HG02870 (cell line): ENCODE measurements at regions not wholly inside any gene's neighbourhood (a gene's known extent, or its start where the extent isn't known, plus 50 kb on each side); places are given as distances from the start of the nearest gene placed in this dataset.
"Not testable (repeated sequence)": the region's sequence is repeated elsewhere in the genome, so short reads cannot be mapped to it uniquely, and the experiment has no call there.

Experiments
- ATAC-seq: cut with Tn5 transposase; IDR thresholded peaks from one replicate; pipeline ENCODE4 v1.9.1; 2021; ENCODE audit warnings: mild to moderate bottlenecking, moderate library complexity; ENCODE audit not compliant: unreplicated experiment

GRCh38 chr13:30816736-30817135 is 81.4 kb downstream of the ALOX5AP start:
- ATAC-seq: no peak

- no peak for ATAC-seq
Measured at GRCh38 chr13:30818323-30818960, 83.1 kb downstream of the ALOX5AP start.

- no peak for ATAC-seq
Measured at GRCh38 chr13:30819136-30819888, 84.0 kb downstream of the ALOX5AP start.

- ATAC-seq: no peak
Measured at GRCh38 chr13:30821421-30821820, 84.7 kb upstream of the MEDAG start.

GRCh38 chr13:30824651-30825050 is 81.4 kb upstream of the MEDAG start:
- ATAC-seq: no peak

GRCh38 chr13:30826911-30827577 is 79.0 kb upstream of the MEDAG start:
- ATAC-seq: no peak

GRCh38 chr13:30827578-30827925 is 78.5 kb upstream of the MEDAG start:
- ATAC-seq: no peak

GRCh38 chr13:30829145-30829832 is 76.8 kb upstream of the MEDAG start:
- ATAC-seq: no peak

GRCh38 chr13:30829833-30830637 is 76.0 kb upstream of the MEDAG start:
- no peak for ATAC-seq

GRCh38 chr13:30830638-30830965 is 75.5 kb upstream of the MEDAG start:
- no peak for ATAC-seq

GRCh38 chr13:30831515-30831914 is 74.6 kb upstream of the MEDAG start:
- ATAC-seq: no peak

GRCh38 chr13:30832377-30832776 is 73.7 kb upstream of the MEDAG start:
- no peak for ATAC-seq

- no peak for ATAC-seq
Measured at GRCh38 chr13:30832845-30833332, 73.2 kb upstream of the MEDAG start.

GRCh38 chr13:30835442-30835841 is 70.6 kb upstream of the MEDAG start:
- no peak for ATAC-seq

- no peak for ATAC-seq
Measured at GRCh38 chr13:30837227-30838159, 68.6 kb upstream of the MEDAG start.

- ATAC-seq: not testable (repeated sequence)
Measured at GRCh38 chr13:30839636-30840035, 66.4 kb upstream of the MEDAG start.

- ATAC-seq: no peak
Measured at GRCh38 chr13:30840515-30840914, 65.6 kb upstream of the MEDAG start.

- ATAC-seq: no peak
Measured at GRCh38 chr13:30841154-30841553, 64.9 kb upstream of the MEDAG start.

GRCh38 chr13:30843548-30843947 is 62.5 kb upstream of the MEDAG start:
- no peak for ATAC-seq
